IMR-90 (cell line): ENCODE measurements at regions not wholly inside any gene's neighbourhood (a gene's known extent, or its start where the extent isn't known, plus 50 kb on each side); places are given as distances from the start of the nearest gene placed in this dataset.

Experiments used
- ATAC-seq: fragments of 200-7000 bp; cut with Tn5 transposase; 2 replicates; pipeline ENCODE4 v1.9.1; 2020; ENCODE audit warnings: low read depth, mild to moderate bottlenecking, moderate library complexity
- BruUV-seq: library from RNA; stranded (reverse); fragments of 400-500 nt; replicated peaks from 2 replicates; lab custom pipeline; 2021; lab: Mats Ljungman, UMichigan
- CTCF ChIA-PET: fragments of 300-600 bp; formaldehyde crosslinking; extraction: SDS; loops from one replicate; lab custom pipeline; 2021; ENCODE audit warnings: antibody characterized with exemption; lab: Yijun Ruan, JAX
- POLR2A ChIA-PET: fragments of 300-600 bp; sonication (Branson Sonifier 250); formaldehyde crosslinking; loops from one replicate; lab custom pipeline; 2022; ENCODE audit warnings: antibody characterized with exemption; ENCODE audit not compliant: unreplicated experiment; lab: Charles Lee
- DNase-seq: peaks from one replicate; pipeline ENCODE4 v3.0.0; 2013
- H2AFZ ChIP-seq: replicated peaks from 2 replicates; pipeline ENCODE3; 2013; ENCODE audit warnings: low read length, mild to moderate bottlenecking; ENCODE audit not compliant: poor library complexity
- H2AK5ac ChIP-seq: 2 replicates; pipeline ENCODE4 v1.6.1; 2013; ENCODE audit warnings: low read depth, low read length, inconsistent platforms
- H2AK9ac ChIP-seq: replicated peaks from 2 replicates; pipeline ENCODE3; 2013; ENCODE audit warnings: mild to moderate bottlenecking, low read depth, low read length, moderate library complexity; ENCODE audit not compliant: poor library complexity
- H2BK120ac ChIP-seq: 2 replicates; pipeline ENCODE4 v1.6.1; 2013; ENCODE audit warnings: low read depth, low read length, inconsistent platforms
- H2BK15ac ChIP-seq: 3 replicates; pipeline ENCODE4 v1.6.1; 2013; ENCODE audit warnings: low read depth, low read length, inconsistent platforms
- H2BK20ac ChIP-seq: 2 replicates; pipeline ENCODE4 v1.6.1; 2013; ENCODE audit warnings: low read depth, mild to moderate bottlenecking, inconsistent platforms, low read length, moderate library complexity
- H2BK5ac ChIP-seq: 2 replicates; pipeline ENCODE4 v1.6.1; 2013; ENCODE audit warnings: mild to moderate bottlenecking, low read depth, low read length, inconsistent platforms; ENCODE audit not compliant: poor library complexity, severe bottlenecking
- H3K14ac ChIP-seq: replicated peaks from 2 replicates; pipeline ENCODE4 v1.6.1; 2013; ENCODE audit warnings: low read depth, low read length, inconsistent platforms
- H3K18ac ChIP-seq: 2 replicates; pipeline ENCODE4 v1.6.1; 2013; ENCODE audit warnings: low read depth, low read length, control low read depth
- H3K23ac ChIP-seq: 2 replicates; pipeline ENCODE4 v1.6.1; 2013; ENCODE audit warnings: low read depth, low read length, inconsistent platforms
- H3K27ac ChIP-seq: 2 replicates; pipeline ENCODE4 v1.5.1; 2013; ENCODE audit warnings: mild to moderate bottlenecking, control low read depth, low read length; ENCODE audit not compliant: insufficient read depth
- H3K27me3 ChIP-seq: 2 replicates; pipeline ENCODE4 v1.6.1; 2013; ENCODE audit warnings: low read length; ENCODE audit not compliant: control insufficient read depth, insufficient read depth
- H3K36me3 ChIP-seq: 2 replicates; pipeline ENCODE4 v1.6.1; 2013; ENCODE audit warnings: low read length, mixed read lengths; ENCODE audit not compliant: control insufficient read depth, insufficient read depth
- H3K4ac ChIP-seq: 2 replicates; pipeline ENCODE4 v1.6.1; 2013; ENCODE audit warnings: low read depth, low read length, inconsistent platforms
- H3K4me1 ChIP-seq: 2 replicates; pipeline ENCODE4 v1.6.1; 2013; ENCODE audit warnings: low read length, mixed read lengths; ENCODE audit not compliant: control insufficient read depth, insufficient read depth
- H3K4me2 ChIP-seq: 2 replicates; pipeline ENCODE4 v1.6.1; 2013; ENCODE audit warnings: low read depth, mild to moderate bottlenecking, control low read depth, low read length, moderate library complexity
- H3K4me3 ChIP-seq: 2 replicates; pipeline ENCODE4 v1.5.1; 2013; ENCODE audit warnings: low read depth, mild to moderate bottlenecking, control low read depth, low read length, moderate library complexity; ENCODE audit not compliant: insufficient read depth
- H3K56ac ChIP-seq: 2 replicates; pipeline ENCODE4 v1.6.1; 2013; ENCODE audit warnings: low read length, inconsistent platforms; ENCODE audit not compliant: insufficient read depth; ENCODE audit errors: extremely low read depth
- H3K79me1 ChIP-seq, 2 experiments: 2 replicates each; pipeline ENCODE4 v1.6.1; 2013; ENCODE audit warnings: low read length in 2 of 2, inconsistent platforms in 1 of 2, low read depth in 1 of 2
- H3K9ac ChIP-seq: 2 replicates; pipeline ENCODE4 v1.6.1; 2013; ENCODE audit warnings: low read depth, low read length, control low read depth
- H3K9me1 ChIP-seq: 2 replicates; pipeline ENCODE4 v1.6.1; 2013; ENCODE audit warnings: low read length, inconsistent platforms; ENCODE audit not compliant: insufficient read depth
- H3K9me3 ChIP-seq: 2 replicates; pipeline ENCODE4 v1.6.1; 2013; ENCODE audit warnings: low read length; ENCODE audit not compliant: control insufficient read depth, insufficient read depth
- H4K20me1 ChIP-seq: 2 replicates; pipeline ENCODE4 v1.6.1; 2013; ENCODE audit warnings: low read length, inconsistent platforms; ENCODE audit not compliant: insufficient read depth
- H4K5ac ChIP-seq: 2 replicates; pipeline ENCODE4 v1.6.1; 2013; ENCODE audit warnings: mild to moderate bottlenecking, low read depth, low read length, control low read depth
- H4K8ac ChIP-seq, 2 experiments: 2 replicates each; pipeline ENCODE4 v1.6.1; 2013; ENCODE audit warnings: low read depth in 2 of 2, low read length in 2 of 2, control low read depth in 1 of 2, inconsistent platforms in 1 of 2
- H4K91ac ChIP-seq: 2 replicates; pipeline ENCODE4 v1.6.1; 2013; ENCODE audit warnings: low read depth, low read length, inconsistent platforms; ENCODE audit not compliant: insufficient read depth
- BHLHE40 ChIP-seq: fragments of 150-350 bp; IDR thresholded peaks from 2 replicates; pipeline ENCODE4 v1.6.1; 2016; ENCODE audit warnings: mild to moderate bottlenecking, low read depth, low read length
- FOS ChIP-seq: fragments of 150-350 bp; IDR thresholded peaks from 2 replicates; pipeline ENCODE4 v1.6.1; 2016; ENCODE audit warnings: low read depth, low read length
- MAFK ChIP-seq: IDR thresholded peaks from 2 replicates; pipeline ENCODE4 v1.6.1; 2012; ENCODE audit warnings: low read depth, low read length, improper control_type of control experiment
- MAZ ChIP-seq: IDR thresholded peaks from 2 replicates; pipeline ENCODE4 v1.6.1; 2012; ENCODE audit warnings: low read depth, mild to moderate bottlenecking, low read length, improper control_type of control experiment, moderate library complexity, borderline replicate concordance
- MXI1 ChIP-seq: IDR thresholded peaks from 2 replicates; pipeline ENCODE4 v1.6.1; 2012; ENCODE audit warnings: low read depth, mild to moderate bottlenecking, low read length, moderate library complexity, borderline replicate concordance
- NFE2L2 ChIP-seq: fragments of 150-350 bp; IDR thresholded peaks from 2 replicates; pipeline ENCODE4 v1.6.1; 2016; ENCODE audit warnings: low read depth, mild to moderate bottlenecking, low read length
- POLR2A ChIP-seq: IDR thresholded peaks from 2 replicates; pipeline ENCODE4 v1.6.1; 2012; ENCODE audit warnings: mild to moderate bottlenecking, low read depth, low read length
- RAD21 ChIP-seq: IDR thresholded peaks from 2 replicates; pipeline ENCODE4 v1.6.1; 2012; ENCODE audit warnings: low read length, improper control_type of control experiment
- RCOR1 ChIP-seq: IDR thresholded peaks from 2 replicates; pipeline ENCODE4 v1.6.1; 2012; ENCODE audit warnings: mild to moderate bottlenecking, low read length, improper control_type of control experiment; ENCODE audit not compliant: insufficient replicate concordance
- SMC3 ChIP-seq: fragments of 150-350 bp; IDR thresholded peaks from 2 replicates; pipeline ENCODE4 v1.6.1; 2016; ENCODE audit warnings: low read depth, mild to moderate bottlenecking, antibody characterized with exemption, low read length, moderate library complexity
- dilution Hi-C: fragments of 300-500 bp; cut with HindIII; formaldehyde crosslinking; loops from one replicate; pipeline ENCODE4 v1.14.3; 2018; ENCODE audit warnings: low sequenced_read_pairs; ENCODE audit not compliant: unreplicated experiment
- in situ Hi-C: fragments of 300-500 bp; cut with MboI; formaldehyde crosslinking; loops from 3 replicates; pipeline ENCODE4 v1.14.3; 2019; ENCODE audit warnings: low sequenced_read_pairs, inconsistent platforms, mixed read lengths
- intact Hi-C: fragments of 100-400 bp; cut with micrococcal nuclease; formaldehyde crosslinking; loops from 2 replicates; pipeline ENCODE4 v1.10.0; 2022
- TF ChIP-seq, protein P1 (sequence below): fragments of 150-350 bp; IDR thresholded peaks from 2 replicates; pipeline ENCODE4 v1.6.1; 2016; ENCODE audit warnings: low read depth, mild to moderate bottlenecking, low read length, moderate library complexity, borderline replicate concordance
- TF ChIP-seq, protein P2 (sequence below): fragments of 150-350 bp; IDR thresholded peaks from 2 replicates; pipeline ENCODE4 v1.6.1; 2017; ENCODE audit warnings: mild to moderate bottlenecking, antibody characterized with exemption, low read length, low read depth

DNA sequence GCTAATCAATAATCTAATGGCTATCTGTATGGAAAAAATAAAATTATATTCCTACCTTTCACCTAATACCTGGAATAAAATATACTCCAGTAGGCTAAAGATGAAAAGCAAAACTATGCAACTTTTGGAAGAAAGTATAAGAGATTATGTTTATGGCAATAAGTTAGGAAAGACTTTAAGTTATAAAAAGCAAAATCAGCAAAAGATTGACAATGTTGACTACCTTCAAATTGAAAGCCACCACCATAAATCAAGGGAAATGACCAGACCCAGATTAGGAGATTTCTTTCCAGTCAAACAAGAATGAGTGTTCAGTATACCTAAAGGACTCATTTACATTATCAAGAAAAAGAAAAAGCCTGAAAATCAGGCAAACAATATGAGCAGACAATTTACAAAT is 159.1 kb upstream of the ZBED5 start:
- Histone ChIP-seq H3K9me3 (no peaks in the 10 kb centered on the region), H3K36me3 (no peaks in the 10 kb centered on the region), H2AFZ (no peak overlapping the region), H3K27me3 (peaks cover 32% of the 10 kb centered on the region), H3K4me2 (no peak overlapping the region), H3K9me1 (no peaks in the 10 kb centered on the region), H4K8ac (no peak overlapping the region), H2BK20ac (no peak overlapping the region), H4K20me1 (no peaks in the 10 kb centered on the region), H3K27ac (no peak overlapping the region), H3K4me1 (no peaks in the 10 kb centered on the region), H3K4me3 (no peak overlapping the region), H2BK120ac (no peak overlapping the region), H4K91ac (no peak overlapping the region), H4K5ac (no peak overlapping the region), H3K18ac (no peak overlapping the region), H3K23ac (no peak overlapping the region), H2AK5ac (no peak overlapping the region), H2AK9ac (no peak overlapping the region), H3K4ac (no peak overlapping the region), H2BK5ac (no peak overlapping the region), H3K9ac (no peak overlapping the region), H3K79me1 (no peaks in the 10 kb centered on the region), H3K56ac (no peak overlapping the region), H2BK15ac (no peak overlapping the region), H3K14ac (no peak overlapping the region)
- in situ Hi-C loops (no loop called here), intact Hi-C loops (no loop called here), dilution Hi-C loops (no loop called here)
- no peak for ATAC-seq
- CTCF ChIA-PET = no interaction called here
- no peak for DNase-seq
- BruUV-seq = no TSS peak
- POLR2A ChIA-PET = no interaction called here
- TF ChIP-seq, protein P1, sequence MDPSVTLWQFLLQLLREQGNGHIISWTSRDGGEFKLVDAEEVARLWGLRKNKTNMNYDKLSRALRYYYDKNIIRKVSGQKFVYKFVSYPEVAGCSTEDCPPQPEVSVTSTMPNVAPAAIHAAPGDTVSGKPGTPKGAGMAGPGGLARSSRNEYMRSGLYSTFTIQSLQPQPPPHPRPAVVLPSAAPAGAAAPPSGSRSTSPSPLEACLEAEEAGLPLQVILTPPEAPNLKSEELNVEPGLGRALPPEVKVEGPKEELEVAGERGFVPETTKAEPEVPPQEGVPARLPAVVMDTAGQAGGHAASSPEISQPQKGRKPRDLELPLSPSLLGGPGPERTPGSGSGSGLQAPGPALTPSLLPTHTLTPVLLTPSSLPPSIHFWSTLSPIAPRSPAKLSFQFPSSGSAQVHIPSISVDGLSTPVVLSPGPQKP = no peak
- TF ChIP-seq BHLHE40 (no peak), FOS (no peak), POLR2A (no peak), MXI1 (no peak), MAZ (no peak), RCOR1 (no peak), MAFK (no peak), RAD21 (no peak), NFE2L2 (no peak), SMC3 (no peak)
- TF ChIP-seq, protein P2, sequence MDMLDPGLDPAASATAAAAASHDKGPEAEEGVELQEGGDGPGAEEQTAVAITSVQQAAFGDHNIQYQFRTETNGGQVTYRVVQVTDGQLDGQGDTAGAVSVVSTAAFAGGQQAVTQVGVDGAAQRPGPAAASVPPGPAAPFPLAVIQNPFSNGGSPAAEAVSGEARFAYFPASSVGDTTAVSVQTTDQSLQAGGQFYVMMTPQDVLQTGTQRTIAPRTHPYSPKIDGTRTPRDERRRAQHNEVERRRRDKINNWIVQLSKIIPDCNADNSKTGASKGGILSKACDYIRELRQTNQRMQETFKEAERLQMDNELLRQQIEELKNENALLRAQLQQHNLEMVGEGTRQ = no peak
